ENCODE measurements at regions not wholly inside any gene's neighbourhood (a gene's known extent, or its start where the extent isn't known, plus 50 kb on each side); places are given as distances from the start of the nearest gene placed in this dataset.

DNA sequence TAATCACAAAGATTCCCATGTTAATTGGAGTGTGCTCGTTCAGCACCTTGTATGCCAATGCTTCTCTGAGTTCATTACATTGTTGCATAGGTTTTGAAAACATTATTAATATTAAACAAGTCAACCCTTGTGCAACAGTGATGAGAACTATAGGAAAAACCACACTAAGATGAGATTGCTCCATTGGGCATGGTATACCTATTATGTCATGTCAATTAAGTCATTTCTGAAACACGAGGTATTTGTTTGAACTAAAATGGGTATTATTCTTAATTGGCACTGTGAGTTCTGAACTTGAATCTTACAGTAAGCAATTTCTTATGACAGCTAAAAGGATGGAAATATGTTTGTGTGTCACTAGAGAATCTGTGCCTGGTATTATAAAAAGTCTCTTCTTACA is 447.7 kb downstream of the EFNA5 start:
- DNase-seq = no peak
- in situ Hi-C loops (cut with MboI; ENCODE audit: low sequenced_read_pairs) (no loop called here), intact Hi-C loops (cut with micrococcal nuclease) (no loop called here), dilution Hi-C loops (cut with HindIII; ENCODE audit: low sequenced_read_pairs, unreplicated experiment) (no loop called here)
- Histone ChIP-seq H3K4ac (ENCODE audit: low read depth, low read length) (no peak overlapping the region), H2AFZ (replicated peaks; ENCODE audit: low read length, poor library complexity) (no peak overlapping the region), H4K8ac (ENCODE audit: low read depth in 2 of 2, low read length in 2 of 2) (no peak overlapping the region), H3K27me3 (ENCODE audit: control insufficient read depth, insufficient read depth, low read length) (no peaks in the 10 kb centered on the region), H3K36me3 (ENCODE audit: control insufficient read depth, insufficient read depth, low read length) (no peaks in the 10 kb centered on the region), H3K18ac (ENCODE audit: low read depth, low read length) (no peak overlapping the region), H3K4me2 (ENCODE audit: low read depth, low read length) (no peak overlapping the region), H2BK120ac (ENCODE audit: low read depth, low read length) (no peak overlapping the region), H3K9me3 (ENCODE audit: control insufficient read depth, insufficient read depth, low read length) (no peaks in the 10 kb centered on the region), H3K9ac (ENCODE audit: low read depth, low read length) (no peak overlapping the region), H2BK20ac (ENCODE audit: low read depth, low read length) (no peak overlapping the region), H2AK9ac (replicated peaks; ENCODE audit: low read depth, low read length, poor library complexity) (no peak overlapping the region), H3K4me3 (ENCODE audit: insufficient read depth, low read depth, low read length) (no peak overlapping the region), H3K79me1 (ENCODE audit: low read depth in 1 of 2, low read length in 2 of 2) (no peaks in the 10 kb centered on the region), H3K27ac (ENCODE audit: insufficient read depth, low read length) (no peak overlapping the region), H4K5ac (ENCODE audit: low read depth, low read length) (no peak overlapping the region), H2BK15ac (ENCODE audit: low read depth, low read length) (no peak overlapping the region), H2BK5ac (ENCODE audit: low read depth, low read length, poor library complexity, severe bottlenecking) (no peak overlapping the region), H3K14ac (replicated peaks; ENCODE audit: low read depth, low read length) (no peak overlapping the region), H3K56ac (ENCODE audit: extremely low read depth, insufficient read depth, low read length) (no peak overlapping the region), H3K23ac (ENCODE audit: low read depth, low read length) (no peak overlapping the region), H2AK5ac (ENCODE audit: low read depth, low read length) (no peak overlapping the region), H3K4me1 (ENCODE audit: control insufficient read depth, insufficient read depth, low read length) (peaks cover 2% of the 10 kb centered on the region; the same call in 1 of the 2 replicates), H4K91ac (ENCODE audit: insufficient read depth, low read depth, low read length) (no peak overlapping the region), H4K20me1 (ENCODE audit: insufficient read depth, low read length) (no peaks in the 10 kb centered on the region), H3K9me1 (ENCODE audit: insufficient read depth, low read length) (no peaks in the 10 kb centered on the region)
- TF ChIP-seq RAD21 (IDR thresholded peaks at IDR 0.05; ENCODE audit: low read length) = no peak
- no peak for TF ChIP-seq SMC3 (IDR thresholded peaks at IDR 0.05; ENCODE audit: low read depth, low read length)
- no peak for TF ChIP-seq MAZ (IDR thresholded peaks at IDR 0.05; ENCODE audit: borderline replicate concordance, low read depth, low read length)
- no peak for TF ChIP-seq BHLHE40 (IDR thresholded peaks at IDR 0.05; ENCODE audit: low read depth, low read length)
- TF ChIP-seq, protein P1, sequence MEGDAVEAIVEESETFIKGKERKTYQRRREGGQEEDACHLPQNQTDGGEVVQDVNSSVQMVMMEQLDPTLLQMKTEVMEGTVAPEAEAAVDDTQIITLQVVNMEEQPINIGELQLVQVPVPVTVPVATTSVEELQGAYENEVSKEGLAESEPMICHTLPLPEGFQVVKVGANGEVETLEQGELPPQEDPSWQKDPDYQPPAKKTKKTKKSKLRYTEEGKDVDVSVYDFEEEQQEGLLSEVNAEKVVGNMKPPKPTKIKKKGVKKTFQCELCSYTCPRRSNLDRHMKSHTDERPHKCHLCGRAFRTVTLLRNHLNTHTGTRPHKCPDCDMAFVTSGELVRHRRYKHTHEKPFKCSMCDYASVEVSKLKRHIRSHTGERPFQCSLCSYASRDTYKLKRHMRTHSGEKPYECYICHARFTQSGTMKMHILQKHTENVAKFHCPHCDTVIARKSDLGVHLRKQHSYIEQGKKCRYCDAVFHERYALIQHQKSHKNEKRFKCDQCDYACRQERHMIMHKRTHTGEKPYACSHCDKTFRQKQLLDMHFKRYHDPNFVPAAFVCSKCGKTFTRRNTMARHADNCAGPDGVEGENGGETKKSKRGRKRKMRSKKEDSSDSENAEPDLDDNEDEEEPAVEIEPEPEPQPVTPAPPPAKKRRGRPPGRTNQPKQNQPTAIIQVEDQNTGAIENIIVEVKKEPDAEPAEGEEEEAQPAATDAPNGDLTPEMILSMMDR (conservative IDR thresholded peaks at IDR 0.05; ENCODE audit: low read depth, low read length) = no peak
- no CpG with 5 or more reads among the region's 2 CpGs for WGBS, 2 experiments (ENCODE audit: extremely low coverage in 2 of 2, insufficient read length in 1 of 2)
- ChIA-PET CTCF (no interaction called here), POLR2A (ENCODE audit: unreplicated experiment) (no interaction called here)
- no peak for ATAC-seq (ENCODE audit: low read depth)
- no TSS peak for BruUV-seq (replicated peaks)

Measured in IMR-90 (cell line).